Suprapubic skin (tissue), 4 donors: ENCODE measurements at regions not wholly inside any gene's neighbourhood (a gene's known extent, or its start where the extent isn't known, plus 50 kb on each side); places are given as distances from the start of the nearest gene placed in this dataset.

Experiments used
- DNase-seq, 2 donors: peaks; one replicate each; pipeline ENCODE4 v3.0.0-alpha.2; 2019; ENCODE audit warnings: low spot score in 2 of 2
- H3K27ac ChIP-seq: fragments of 200-600 bp; sonication (generic); one replicate; pipeline ENCODE4 v1.5.1; 2019
- H3K27me3 ChIP-seq: fragments of 200-600 bp; sonication (generic); one replicate; pipeline ENCODE4 v1.5.1; 2019
- H3K36me3 ChIP-seq: fragments of 200-600 bp; sonication (generic); one replicate; pipeline ENCODE4 v1.5.1; 2019
- H3K4me1 ChIP-seq: fragments of 200-600 bp; sonication (generic); one replicate; pipeline ENCODE4 v1.5.1; 2019
- H3K4me3 ChIP-seq: fragments of 200-600 bp; sonication (generic); one replicate; pipeline ENCODE4 v1.5.1; 2019; ENCODE audit warnings: mild to moderate bottlenecking
- H3K9me3 ChIP-seq: fragments of 200-600 bp; sonication (generic); one replicate; pipeline ENCODE4 v1.5.1; 2019
- EP300 ChIP-seq: sonication (generic); formaldehyde crosslinking; IDR thresholded peaks from one replicate; pipeline ENCODE4 v1.6.1; 2017; ENCODE audit warnings: antibody characterized with exemption
- POLR2A ChIP-seq, 2 donors: fragments of 450-650 bp; IDR thresholded peaks; one replicate each; pipeline ENCODE4 v1.6.1; 2017; ENCODE audit warnings: antibody characterized with exemption in 2 of 2, mild to moderate bottlenecking in 2 of 2, moderate library complexity in 2 of 2
- POLR2AphosphoS5 ChIP-seq, 3 donors: sonication (generic); formaldehyde crosslinking; IDR thresholded peaks; one replicate each; pipeline ENCODE4 v1.6.1; 2017; ENCODE audit warnings: antibody characterized with exemption in 3 of 3
- WGBS: methylation state at CpG from one replicate; pipeline ENCODE4 v1.1.5; 2018; 5-methylcytosine and 5-hydroxymethylcytosine counted together
- TF ChIP-seq, protein P1 (sequence below), 2 donors: fragments of 200-600 bp in 1 of 2; fragments of 450-650 bp in 1 of 2; sonication (generic) in 1 of 2; IDR thresholded peaks; one replicate each; pipeline ENCODE4 v1.5.1; 2016 to 2019; ENCODE audit warnings: antibody characterized with exemption in 2 of 2, mild to moderate bottlenecking in 1 of 2, moderate library complexity in 1 of 2

DNA sequence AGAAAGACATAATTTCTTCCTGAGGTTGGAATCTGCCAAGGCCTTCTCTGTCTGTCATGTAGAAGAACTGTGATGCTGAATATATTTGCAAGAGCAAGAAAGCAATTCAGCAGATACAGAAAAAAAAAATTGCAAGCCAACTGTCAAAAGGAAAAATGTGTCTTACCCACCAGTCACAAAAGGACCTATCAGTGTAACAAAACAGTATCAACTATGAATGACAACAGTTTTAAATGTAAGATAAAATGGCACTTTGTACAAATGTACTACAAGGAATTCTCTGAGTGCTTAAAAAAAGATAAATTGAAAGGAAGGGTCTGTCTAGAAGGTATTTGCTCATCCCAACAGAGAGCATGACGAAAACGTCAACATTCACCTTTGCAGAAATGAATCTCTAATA is 185.3 kb upstream of the TFAP2D start:
- Histone ChIP-seq H3K27me3 (no peaks in the 10 kb centered on the region), H3K27ac (no peak overlapping the region), H3K4me3 (no peak overlapping the region), H3K4me1 (no peaks in the 10 kb centered on the region), H3K9me3 (no peaks in the 10 kb centered on the region), H3K36me3 (no peaks in the 10 kb centered on the region)
- 81% methylated on average over 2 of the region's 2 CpGs for WGBS
- no peak for DNase-seq
- TF ChIP-seq EP300 (no peak), POLR2A (IDR thresholded peaks at IDR 0.05) (no peak), POLR2AphosphoS5 (IDR thresholded peaks at IDR 0.05) (no peak)
- TF ChIP-seq, protein P1, sequence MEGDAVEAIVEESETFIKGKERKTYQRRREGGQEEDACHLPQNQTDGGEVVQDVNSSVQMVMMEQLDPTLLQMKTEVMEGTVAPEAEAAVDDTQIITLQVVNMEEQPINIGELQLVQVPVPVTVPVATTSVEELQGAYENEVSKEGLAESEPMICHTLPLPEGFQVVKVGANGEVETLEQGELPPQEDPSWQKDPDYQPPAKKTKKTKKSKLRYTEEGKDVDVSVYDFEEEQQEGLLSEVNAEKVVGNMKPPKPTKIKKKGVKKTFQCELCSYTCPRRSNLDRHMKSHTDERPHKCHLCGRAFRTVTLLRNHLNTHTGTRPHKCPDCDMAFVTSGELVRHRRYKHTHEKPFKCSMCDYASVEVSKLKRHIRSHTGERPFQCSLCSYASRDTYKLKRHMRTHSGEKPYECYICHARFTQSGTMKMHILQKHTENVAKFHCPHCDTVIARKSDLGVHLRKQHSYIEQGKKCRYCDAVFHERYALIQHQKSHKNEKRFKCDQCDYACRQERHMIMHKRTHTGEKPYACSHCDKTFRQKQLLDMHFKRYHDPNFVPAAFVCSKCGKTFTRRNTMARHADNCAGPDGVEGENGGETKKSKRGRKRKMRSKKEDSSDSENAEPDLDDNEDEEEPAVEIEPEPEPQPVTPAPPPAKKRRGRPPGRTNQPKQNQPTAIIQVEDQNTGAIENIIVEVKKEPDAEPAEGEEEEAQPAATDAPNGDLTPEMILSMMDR (IDR thresholded peaks at IDR 0.05), result no peak

DNA sequence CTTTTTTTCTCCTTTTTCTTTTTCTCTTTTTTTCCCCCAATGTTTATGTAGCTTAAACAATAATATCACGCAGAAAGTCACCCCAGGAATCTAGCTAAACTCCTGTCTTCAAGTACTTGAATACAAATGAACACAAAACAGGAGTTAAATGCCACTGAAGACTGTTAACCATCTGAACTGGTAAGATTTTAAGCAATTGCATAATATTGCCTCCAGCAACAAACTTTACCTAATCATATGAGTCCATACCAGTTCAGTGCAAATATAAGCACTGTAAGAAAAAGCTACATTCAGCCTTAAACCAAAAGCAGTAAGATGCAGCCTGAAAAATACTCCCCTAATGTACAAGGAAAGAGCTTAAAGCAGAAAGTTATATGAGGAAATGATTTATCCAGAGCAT is 173.9 kb upstream of the TFAP2D start:
- Histone ChIP-seq H3K36me3 (no peaks in the 10 kb centered on the region), H3K9me3 (no peaks in the 10 kb centered on the region), H3K4me1 (no peaks in the 10 kb centered on the region), H3K27ac (no peak overlapping the region), H3K4me3 (no peak overlapping the region), H3K27me3 (no peaks in the 10 kb centered on the region)
- 38% methylated on average over 1 of the region's 1 CpG for WGBS
- DNase-seq, result no peak
- TF ChIP-seq POLR2AphosphoS5 (IDR thresholded peaks at IDR 0.05) (no peak), EP300 (no peak), POLR2A (IDR thresholded peaks at IDR 0.05) (no peak)
- TF ChIP-seq, protein P1 (IDR thresholded peaks at IDR 0.05), result no peak

DNA sequence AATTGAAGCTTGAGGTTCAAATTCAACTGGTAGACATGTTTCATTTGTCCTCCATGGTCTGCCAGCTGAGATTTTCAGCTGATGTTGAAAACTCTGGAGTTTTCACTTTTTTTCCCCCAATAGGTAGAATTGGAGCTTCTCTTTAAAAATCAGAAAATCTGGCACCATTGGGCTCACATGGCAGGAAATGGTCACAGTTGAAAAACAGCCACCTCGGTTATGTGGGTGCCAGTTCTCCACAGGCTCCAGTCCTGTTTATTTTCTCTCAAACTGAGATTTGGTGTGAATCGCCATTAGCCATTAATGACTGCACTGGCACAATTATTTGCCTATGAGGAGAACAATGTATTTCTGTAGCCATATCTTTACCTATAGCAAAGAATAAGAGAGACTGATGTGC is 171.4 kb upstream of the TFAP2D start:
- Histone ChIP-seq H3K27ac (no peak overlapping the region), H3K27me3 (no peaks in the 10 kb centered on the region), H3K9me3 (no peaks in the 10 kb centered on the region), H3K4me3 (no peak overlapping the region), H3K36me3 (no peaks in the 10 kb centered on the region), H3K4me1 (no peaks in the 10 kb centered on the region)
- WGBS, result 85% methylated on average over 2 of the region's 2 CpGs
- no peak for DNase-seq
- TF ChIP-seq, protein P1 (IDR thresholded peaks at IDR 0.05), result no peak
- no peak for TF ChIP-seq POLR2A (IDR thresholded peaks at IDR 0.05)
- no peak for TF ChIP-seq EP300
- TF ChIP-seq POLR2AphosphoS5 (IDR thresholded peaks at IDR 0.05), result no peak

DNA sequence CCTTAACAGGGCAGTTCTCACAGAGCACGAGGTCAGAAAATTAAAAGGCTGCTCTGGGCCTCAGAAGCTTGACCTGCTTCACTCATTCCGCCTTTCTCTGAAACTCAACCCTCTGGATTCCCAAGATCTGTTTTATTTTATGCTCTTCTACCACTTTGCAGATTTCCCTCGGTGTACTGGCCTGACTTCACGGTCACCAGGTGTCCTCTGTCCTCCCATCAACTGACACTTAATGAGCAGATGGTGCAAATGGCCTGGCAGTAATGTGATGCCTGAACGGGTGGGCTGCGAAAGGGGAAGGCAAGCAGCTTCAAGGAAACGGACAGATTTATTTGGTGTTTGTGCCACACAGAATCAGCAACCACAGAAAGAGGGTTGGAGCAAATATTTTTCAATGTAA is 169.7 kb upstream of the TFAP2D start:
- TF ChIP-seq EP300 (no peak), POLR2AphosphoS5 (IDR thresholded peaks at IDR 0.05) (no peak), POLR2A (IDR thresholded peaks at IDR 0.05) (no peak)
- TF ChIP-seq, protein P1 (IDR thresholded peaks at IDR 0.05), result no peak
- 67% methylated on average over 7 of the region's 7 CpGs for WGBS
- DNase-seq, result no peak
- Histone ChIP-seq H3K27ac (no peak overlapping the region), H3K27me3 (no peaks in the 10 kb centered on the region), H3K36me3 (no peaks in the 10 kb centered on the region), H3K4me3 (no peak overlapping the region), H3K4me1 (no peaks in the 10 kb centered on the region), H3K9me3 (no peaks in the 10 kb centered on the region)

DNA sequence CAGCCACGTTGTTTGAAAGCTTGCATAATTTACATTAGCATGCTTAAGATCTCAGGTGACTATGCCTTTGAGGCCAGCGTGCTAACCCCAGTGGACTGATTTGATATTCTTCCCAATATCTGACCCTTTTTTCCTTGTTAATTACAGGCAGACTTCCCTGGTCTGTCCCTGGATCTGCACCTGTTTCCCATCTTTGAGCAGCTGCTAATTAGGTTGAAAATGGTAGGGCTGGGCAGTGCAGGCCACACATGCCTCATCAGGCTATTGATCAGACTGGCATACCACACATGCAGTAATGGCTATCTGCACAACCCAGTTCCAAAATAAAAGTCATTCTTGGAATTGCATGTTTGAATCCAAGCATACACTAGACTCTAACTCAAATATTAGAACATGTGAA is 164.3 kb upstream of the TFAP2D start:
- no peak for DNase-seq
- no peaks in the 10 kb centered on the region for H3K9me3 ChIP-seq
- H3K27me3 ChIP-seq, result no peaks in the 10 kb centered on the region
- TF ChIP-seq POLR2AphosphoS5 (IDR thresholded peaks at IDR 0.05) (no peak), POLR2A (IDR thresholded peaks at IDR 0.05) (no peak), EP300 (no peak)
- TF ChIP-seq, protein P1 (IDR thresholded peaks at IDR 0.05), result no peak
- H3K4me1 ChIP-seq, result no peaks in the 10 kb centered on the region
- 37% methylated on average over 2 of the region's 2 CpGs for WGBS
- H3K27ac ChIP-seq, result no peak overlapping the region
- H3K36me3 ChIP-seq, result no peaks in the 10 kb centered on the region
- H3K4me3 ChIP-seq, result no peak overlapping the region
